SK-N-SH treated with all-trans-retinoic acid at 6 μM for 48 hours (cell line): ENCODE measurements at regions not wholly inside any gene's neighbourhood (a gene's known extent, or its start where the extent isn't known, plus 50 kb on each side); places are given as distances from the start of the nearest gene placed in this dataset.

Experiments used
- BACH2 ChIP-seq: fragments of 250-450 bp; sonication (Bioruptor Pico); IDR thresholded peaks from 2 replicates; pipeline ENCODE4 v1.9.0; 2021; ENCODE audit warnings: mild to moderate bottlenecking, borderline replicate concordance
- CSDC2 ChIP-seq: fragments of 250-450 bp; sonication (Bioruptor Pico); IDR thresholded peaks from 2 replicates; pipeline ENCODE4 v1.5.0; 2020; ENCODE audit warnings: mild to moderate bottlenecking, moderate library complexity
- ESRRG ChIP-seq: fragments of 250-450 bp; sonication (Bioruptor Pico); IDR thresholded peaks from 2 replicates; pipeline ENCODE4 v1.6.1; 2021; ENCODE audit warnings: mild to moderate bottlenecking
- GLIS3 ChIP-seq: fragments of 250-450 bp; sonication (Bioruptor Pico); IDR thresholded peaks from 2 replicates; pipeline ENCODE4 v1.5.0; 2020; ENCODE audit warnings: mild to moderate bottlenecking, moderate library complexity
- OSR1 ChIP-seq: fragments of 250-450 bp; sonication (Bioruptor Pico); IDR thresholded peaks from 2 replicates; pipeline ENCODE4 v1.8.0; 2022; ENCODE audit warnings: moderate library complexity, mild to moderate bottlenecking, inconsistent platforms
- SNAI2 ChIP-seq: fragments of 250-450 bp; sonication (Bioruptor Pico); IDR thresholded peaks from 2 replicates; pipeline ENCODE4 v1.5.0; 2020; ENCODE audit warnings: mild to moderate bottlenecking, moderate library complexity
- ZFP30 ChIP-seq: fragments of 450-650 bp; formaldehyde crosslinking; IDR thresholded peaks from 2 replicates; pipeline ENCODE4 v1.5.0; 2022; ENCODE audit warnings: mild to moderate bottlenecking, moderate library complexity
- ZNF565 ChIP-seq: fragments of 450-650 bp; formaldehyde crosslinking; conservative IDR thresholded peaks from 2 replicates; pipeline ENCODE4 v1.5.0; 2020; ENCODE audit warnings: low read depth, mild to moderate bottlenecking, moderate library complexity
- ZNF8 ChIP-seq: fragments of 450-650 bp; formaldehyde crosslinking; IDR thresholded peaks from 2 replicates; pipeline ENCODE4 v1.5.0; 2020; ENCODE audit warnings: mild to moderate bottlenecking, moderate library complexity
- TF ChIP-seq, protein P1 (sequence below): fragments of 250-450 bp; sonication (Bioruptor Pico); IDR thresholded peaks from 2 replicates; pipeline ENCODE4 v1.8.0; 2020; ENCODE audit warnings: mild to moderate bottlenecking, moderate library complexity, borderline replicate concordance
- TF ChIP-seq, protein P2 (sequence below): fragments of 250-450 bp; sonication (Bioruptor Pico); IDR thresholded peaks from 2 replicates; pipeline ENCODE4 v1.8.0; 2021; ENCODE audit warnings: low read depth, mild to moderate bottlenecking, moderate library complexity, borderline replicate concordance

DNA sequence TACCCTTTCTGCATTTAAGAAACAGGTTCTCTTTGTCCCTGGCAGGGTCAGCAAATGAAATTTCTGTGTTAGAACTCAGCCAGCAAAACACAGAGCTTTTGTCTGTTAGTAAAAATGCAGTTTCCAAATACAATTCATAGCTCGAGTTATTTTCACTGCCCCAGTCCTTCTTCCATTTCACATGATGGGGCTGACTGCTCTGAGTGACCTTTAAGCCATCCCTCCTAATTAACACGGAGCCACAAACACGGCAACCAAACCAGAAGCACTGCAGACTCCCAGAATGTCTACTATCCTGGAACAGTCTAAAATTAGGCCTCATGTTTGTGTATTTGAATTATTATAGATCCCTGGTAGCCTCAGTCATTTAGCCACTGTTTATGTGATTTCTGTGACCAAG lies 99.1 kb upstream of the RGS4 start:
- TF ChIP-seq OSR1 (CRISPR knock-in tag) (no peak), ZFP30 (CRISPR knock-in tag) (no peak), ESRRG (CRISPR knock-in tag) (no peak), CSDC2 (CRISPR knock-in tag) (no peak), BACH2 (no peak), GLIS3 (CRISPR knock-in tag) (no peak), ZNF565 (CRISPR knock-in tag) (no peak), ZNF8 (CRISPR knock-in tag) (no peak), SNAI2 (CRISPR knock-in tag) (no peak)
- TF ChIP-seq, protein P1, sequence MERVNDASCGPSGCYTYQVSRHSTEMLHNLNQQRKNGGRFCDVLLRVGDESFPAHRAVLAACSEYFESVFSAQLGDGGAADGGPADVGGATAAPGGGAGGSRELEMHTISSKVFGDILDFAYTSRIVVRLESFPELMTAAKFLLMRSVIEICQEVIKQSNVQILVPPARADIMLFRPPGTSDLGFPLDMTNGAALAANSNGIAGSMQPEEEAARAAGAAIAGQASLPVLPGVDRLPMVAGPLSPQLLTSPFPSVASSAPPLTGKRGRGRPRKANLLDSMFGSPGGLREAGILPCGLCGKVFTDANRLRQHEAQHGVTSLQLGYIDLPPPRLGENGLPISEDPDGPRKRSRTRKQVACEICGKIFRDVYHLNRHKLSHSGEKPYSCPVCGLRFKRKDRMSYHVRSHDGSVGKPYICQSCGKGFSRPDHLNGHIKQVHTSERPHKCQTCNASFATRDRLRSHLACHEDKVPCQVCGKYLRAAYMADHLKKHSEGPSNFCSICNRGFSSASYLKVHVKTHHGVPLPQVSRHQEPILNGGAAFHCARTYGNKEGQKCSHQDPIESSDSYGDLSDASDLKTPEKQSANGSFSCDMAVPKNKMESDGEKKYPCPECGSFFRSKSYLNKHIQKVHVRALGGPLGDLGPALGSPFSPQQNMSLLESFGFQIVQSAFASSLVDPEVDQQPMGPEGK (CRISPR knock-in tag): no peak
- TF ChIP-seq, protein P2, sequence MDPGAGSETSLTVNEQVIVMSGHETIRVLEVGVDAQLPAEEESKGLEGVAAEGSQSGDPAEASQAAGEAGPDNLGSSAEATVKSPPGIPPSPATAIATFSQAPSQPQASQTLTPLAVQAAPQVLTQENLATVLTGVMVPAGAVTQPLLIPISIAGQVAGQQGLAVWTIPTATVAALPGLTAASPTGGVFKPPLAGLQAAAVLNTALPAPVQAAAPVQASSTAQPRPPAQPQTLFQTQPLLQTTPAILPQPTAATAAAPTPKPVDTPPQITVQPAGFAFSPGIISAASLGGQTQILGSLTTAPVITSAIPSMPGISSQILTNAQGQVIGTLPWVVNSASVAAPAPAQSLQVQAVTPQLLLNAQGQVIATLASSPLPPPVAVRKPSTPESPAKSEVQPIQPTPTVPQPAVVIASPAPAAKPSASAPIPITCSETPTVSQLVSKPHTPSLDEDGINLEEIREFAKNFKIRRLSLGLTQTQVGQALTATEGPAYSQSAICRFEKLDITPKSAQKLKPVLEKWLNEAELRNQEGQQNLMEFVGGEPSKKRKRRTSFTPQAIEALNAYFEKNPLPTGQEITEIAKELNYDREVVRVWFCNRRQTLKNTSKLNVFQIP: no peak
